SU-DHL-6 (cell line): ENCODE measurements at regions not wholly inside any gene's neighbourhood (a gene's known extent, or its start where the extent isn't known, plus 50 kb on each side); places are given as distances from the start of the nearest gene placed in this dataset.

ENCODE experiments used
- CTCF ChIP-seq: fragments of 200-600 bp; sonication (generic); IDR thresholded peaks from one replicate; pipeline ENCODE4 v1.5.1; 2017; ENCODE audit warnings: antibody characterized with exemption, mild to moderate bottlenecking, low read length, moderate library complexity; ENCODE audit not compliant: insufficient read depth, poor library complexity, severe bottlenecking
- EZH2phosphoT487 ChIP-seq: fragments of 200-600 bp; sonication (generic), shearing (Covaris generic); conservative IDR thresholded peaks from 2 replicates; pipeline ENCODE4 v1.6.1; 2018; ENCODE audit warnings: mild to moderate bottlenecking, antibody characterized with exemption, low read length, moderate library complexity, mixed read lengths

GRCh38 chr6:168828035-168828434 is 387.1 kb downstream of the SMOC2 start:
- TF ChIP-seq CTCF (no peak), EZH2phosphoT487 (no peak)
